GM23338 (cell line): ENCODE measurements at regions not wholly inside any gene's neighbourhood (a gene's known extent, or its start where the extent isn't known, plus 50 kb on each side); places are given as distances from the start of the nearest gene placed in this dataset.

Experiments used
- ATAC-seq: fragments of 200-7000 bp; cut with Tn5 transposase; 3 replicates; pipeline ENCODE4 v1.9.1; 2020
- DNase-seq: peaks from one replicate; pipeline ENCODE4 v3.0.0-alpha.2; 2015; ENCODE audit warnings: low spot score
- H2AFZ ChIP-seq: fragments of 200-600 bp; sonication (generic); 2 replicates; pipeline ENCODE4 v1.8.0; 2016; ENCODE audit warnings: antibody characterized with exemption, mild to moderate bottlenecking, moderate library complexity
- H3F3A ChIP-seq: fragments of 200-600 bp; sonication (generic); replicated peaks from 2 replicates; pipeline ENCODE4 v1.8.0; 2017; ENCODE audit warnings: antibody characterized with exemption, mixed run types, low read depth
- H3K27ac ChIP-seq: fragments of 200-600 bp; sonication (generic); 2 replicates; pipeline ENCODE4 v1.6.1; 2016; ENCODE audit warnings: low read depth
- H3K27me3 ChIP-seq: fragments of 200-600 bp; sonication (generic); 2 replicates; pipeline ENCODE4 v1.8.0; 2016; ENCODE audit warnings: mild to moderate bottlenecking, mixed run types, moderate library complexity; ENCODE audit not compliant: insufficient read depth
- H3K36me3 ChIP-seq: fragments of 200-600 bp; sonication (generic); 2 replicates; pipeline ENCODE4 v1.8.0; 2016; ENCODE audit warnings: mild to moderate bottlenecking; ENCODE audit not compliant: insufficient read depth
- H3K4me1 ChIP-seq: fragments of 200-600 bp; sonication (generic); 2 replicates; pipeline ENCODE4 v1.8.0; 2016; ENCODE audit warnings: mild to moderate bottlenecking, moderate library complexity; ENCODE audit not compliant: insufficient read depth
- H3K4me2 ChIP-seq: fragments of 200-600 bp; sonication (generic); 2 replicates; pipeline ENCODE4 v1.7.1; 2017; ENCODE audit warnings: mixed run types
- H3K4me3 ChIP-seq: fragments of 200-600 bp; sonication (generic); 2 replicates; pipeline ENCODE4 v1.6.1; 2016; ENCODE audit warnings: mixed run types
- H3K79me2 ChIP-seq: fragments of 200-600 bp; sonication (generic); replicated peaks from 2 replicates; pipeline ENCODE4 v1.8.0; 2017; ENCODE audit warnings: mild to moderate bottlenecking; ENCODE audit not compliant: insufficient read depth
- H3K9me2 ChIP-seq: fragments of 200-600 bp; sonication (generic); 2 replicates; pipeline ENCODE4 v1.8.0; 2017; ENCODE audit not compliant: insufficient read depth
- H4K20me1 ChIP-seq: fragments of 200-600 bp; sonication (generic); replicated peaks from 2 replicates; pipeline ENCODE4 v1.8.0; 2017; ENCODE audit warnings: mild to moderate bottlenecking; ENCODE audit not compliant: insufficient read depth
- H3K27ac Mint-ChIP-seq: 2 replicates; pipeline ENCODE4 v1.8.0; 2020; ENCODE audit warnings: inconsistent platforms, mild to moderate bottlenecking, moderate library complexity, mixed read lengths
- H3K27me3 Mint-ChIP-seq: 3 replicates; pipeline ENCODE4 v1.8.0; 2022; ENCODE audit warnings: low read depth, mild to moderate bottlenecking, moderate library complexity, mixed read lengths, inconsistent platforms; ENCODE audit not compliant: insufficient read depth, poor library complexity
- H3K36me3 Mint-ChIP-seq: 3 replicates; pipeline ENCODE4 v1.8.0; 2021; ENCODE audit warnings: low read depth, mild to moderate bottlenecking, inconsistent platforms, moderate library complexity, mixed read lengths
- H3K4me1 Mint-ChIP-seq: 3 replicates; pipeline ENCODE4 v1.8.0; 2020; ENCODE audit warnings: mild to moderate bottlenecking, inconsistent platforms, mixed read lengths
- H3K4me3 Mint-ChIP-seq: 3 replicates; pipeline ENCODE4 v1.8.0; 2021; ENCODE audit warnings: moderate library complexity, mild to moderate bottlenecking, inconsistent platforms, mixed read lengths
- H3K9me3 Mint-ChIP-seq: 3 replicates; pipeline ENCODE4 v1.8.0; 2020; ENCODE audit warnings: moderate library complexity, mild to moderate bottlenecking, inconsistent platforms, mixed read lengths
- CTCF ChIP-seq, 2 experiments: fragments of 200-600 bp in 1 of 2; sonication (generic) in 1 of 2; conservative IDR thresholded peaks; 2 replicates each; pipeline versions ENCODE4 v1.5.1 to v1.6.1; 2016 to 2017; ENCODE audit warnings: antibody characterized with exemption in 2 of 2, low read depth in 2 of 2, mild to moderate bottlenecking in 2 of 2, moderate library complexity in 1 of 2
- ETS1 ChIP-seq: IDR thresholded peaks from 2 replicates; pipeline ENCODE4 v1.6.1; 2016; ENCODE audit warnings: antibody characterized with exemption
- JUNB ChIP-seq: IDR thresholded peaks from one replicate; pipeline ENCODE4 v1.6.1; 2016; ENCODE audit warnings: antibody characterized with exemption; ENCODE audit not compliant: unreplicated experiment
- POLR2AphosphoS5 ChIP-seq: IDR thresholded peaks from 2 replicates; pipeline ENCODE4 v1.6.1; 2016; ENCODE audit warnings: antibody characterized with exemption, low read depth
- REST ChIP-seq: IDR thresholded peaks from one replicate; pipeline ENCODE4 v1.6.1; 2018; ENCODE audit warnings: antibody characterized with exemption; ENCODE audit not compliant: unreplicated experiment
- ZNF331 ChIP-seq: fragments of 250-450 bp; sonication (Bioruptor Pico); IDR thresholded peaks from 2 replicates; pipeline ENCODE4 v1.5.0; 2020; ENCODE audit warnings: low read depth, mild to moderate bottlenecking, moderate library complexity

- Histone ChIP-seq H3K27me3 (no peaks in the 10 kb centered on the region), H3K27ac (no peak overlapping the region), H3K9me2 (no peaks in the 10 kb centered on the region), H3K4me2 (no peak overlapping the region), H3K4me3 (no peak overlapping the region), H4K20me1 (no peaks in the 10 kb centered on the region), H3F3A (no peaks in the 10 kb centered on the region), H3K36me3 (no peaks in the 10 kb centered on the region), H3K4me1 (no peaks in the 10 kb centered on the region), H3K79me2 (no peaks in the 10 kb centered on the region), H2AFZ (no peak overlapping the region)
- Mint-ChIP-seq H3K36me3 (no peaks in the 10 kb centered on the region), H3K4me1 (peaks cover 6% of the 10 kb centered on the region; the same call in 1 of the 3 replicates), H3K4me3 (no peak overlapping the region), H3K9me3 (no peaks in the 10 kb centered on the region), H3K27me3 (peaks cover 3% of the 10 kb centered on the region), H3K27ac (no peak overlapping the region)
- DNase-seq (no peak), ATAC-seq (no peak)
- no peak for TF ChIP-seq ETS1
Observed at GRCh38 chr10:70962686-70963085, 74.3 kb upstream of the PCBD1 start.

- no peak overlapping the region for H3K4me2 ChIP-seq
- H3K27ac Mint-ChIP-seq: no peak overlapping the region
- H3K27ac ChIP-seq: no peak overlapping the region
- H3K4me1 Mint-ChIP-seq: peaks cover 11% of the 10 kb centered on the region; the same call in 2 of the 3 replicates
- no peak overlapping the region for H3K4me3 Mint-ChIP-seq
- H3K27me3 ChIP-seq: no peaks in the 10 kb centered on the region
- no peaks in the 10 kb centered on the region; the same call in 1 of the 2 replicates for H3K4me1 ChIP-seq
- H3K36me3 Mint-ChIP-seq: no peaks in the 10 kb centered on the region
- H4K20me1 ChIP-seq: no peaks in the 10 kb centered on the region
- H3K36me3 ChIP-seq: no peaks in the 10 kb centered on the region
- DNase-seq (no peak), ATAC-seq (no peak)
- peaks cover 3% of the 10 kb centered on the region for H3K27me3 Mint-ChIP-seq
- no peak overlapping the region for H3K4me3 ChIP-seq
- no peaks in the 10 kb centered on the region for H3K9me2 ChIP-seq
- no peak for TF ChIP-seq ZNF331 (CRISPR knock-in tag)
- H2AFZ ChIP-seq: no peak overlapping the region
- H3F3A ChIP-seq: no peaks in the 10 kb centered on the region
- no peaks in the 10 kb centered on the region for H3K9me3 Mint-ChIP-seq
- no peaks in the 10 kb centered on the region for H3K79me2 ChIP-seq
Observed at GRCh38 chr10:70963271-70963670, 74.9 kb upstream of the PCBD1 start.

GRCh38 chr10:70964245-70964644, 75.9 kb upstream of the PCBD1 start:
- no peak overlapping the region for H3K4me3 ChIP-seq
- Mint-ChIP-seq H3K9me3 (no peaks in the 10 kb centered on the region), H3K27me3 (peaks cover 3% of the 10 kb centered on the region), H3K4me1 (peaks cover 14% of the 10 kb centered on the region; the same call in 2 of the 3 replicates), H3K4me3 (no peak overlapping the region), H3K36me3 (no peaks in the 10 kb centered on the region), H3K27ac (no peak overlapping the region)
- no peaks in the 10 kb centered on the region for H3K79me2 ChIP-seq
- no peaks in the 10 kb centered on the region for H3K27me3 ChIP-seq
- no peaks in the 10 kb centered on the region for H4K20me1 ChIP-seq
- no peak for ATAC-seq
- H3K27ac ChIP-seq: no peak overlapping the region
- H3K9me2 ChIP-seq: no peaks in the 10 kb centered on the region
- no peaks in the 10 kb centered on the region for H3F3A ChIP-seq
- H2AFZ ChIP-seq: no peak overlapping the region
- no peak for DNase-seq
- H3K36me3 ChIP-seq: no peaks in the 10 kb centered on the region
- no peak overlapping the region for H3K4me2 ChIP-seq
- no peaks in the 10 kb centered on the region; the same call in 1 of the 2 replicates for H3K4me1 ChIP-seq
- no peak for TF ChIP-seq REST
- TF ChIP-seq JUNB: no peak
- TF ChIP-seq CTCF (conservative IDR thresholded peaks at IDR 0.05; ENCODE audit: low read depth in 2 of 2): no peak
- no peak for TF ChIP-seq POLR2AphosphoS5
